T-cell (primary cell): ENCODE measurements at regions not wholly inside any gene's neighbourhood (a gene's known extent, or its start where the extent isn't known, plus 50 kb on each side); places are given as distances from the start of the nearest gene placed in this dataset.

Source experiments
- ATAC-seq, 4 experiments: fragments of 200-7000 bp in 3 of 4; fragments of 150-1000 bp in 1 of 4; cut with Tn5 transposase; replicated peaks in 1 of 4; 1 replicate in 3 of 4; 2 replicates in 1 of 4; pipeline ENCODE4 v1.10.0; 2021; ENCODE audit warnings: moderate library complexity in 3 of 4, mild to moderate bottlenecking in 2 of 4, moderate number of reproducible peaks in 1 of 4
- CTCF ChIA-PET, 2 donors: fragments of 300-600 bp; sonication (Branson Sonifier 250); formaldehyde crosslinking; loops; one replicate each; lab custom pipeline; 2022; ENCODE audit warnings: antibody characterized with exemption in 2 of 2; lab: Charles Lee
- POLR2A ChIA-PET, 2 donors: fragments of 300-600 bp; sonication (Branson Sonifier 250); formaldehyde crosslinking; loops; one replicate each; lab custom pipeline; 2022; ENCODE audit warnings: antibody characterized with exemption in 2 of 2; lab: Charles Lee
- DNase-seq, 35 experiments: peaks; one replicate each; pipeline versions ENCODE4 v3.0.0 to v3.0.0-alpha.2; 2013 to 2023
- H3K27ac ChIP-seq: one replicate; pipeline ENCODE4 v1.5.1; 2013; ENCODE audit warnings: low read length
- H3K27me3 ChIP-seq, 2 experiments: replicated peaks in 1 of 2; 1 replicate in 1 of 2; 2 replicates in 1 of 2; pipeline versions ENCODE4 v1.6.1 to v1.7.0; 2013; ENCODE audit warnings: low read length in 1 of 2, mixed read lengths in 1 of 2; ENCODE audit not compliant: control insufficient read depth in 2 of 2, insufficient read depth in 2 of 2; ENCODE audit errors: extremely low read depth in 1 of 2
- H3K36me3 ChIP-seq, 2 donors: 1 replicate in 1 of 2; 2 replicates in 1 of 2; pipeline versions ENCODE4 v1.6.1 to v1.7.0; 2013; ENCODE audit warnings: low read length in 1 of 2; ENCODE audit not compliant: control insufficient read depth in 2 of 2, insufficient read depth in 1 of 2; ENCODE audit errors: extremely low read depth in 1 of 2
- H3K4me1 ChIP-seq, 2 experiments: 1 replicate in 1 of 2; 2 replicates in 1 of 2; pipeline versions ENCODE4 v1.6.1 to v1.7.0; 2013; ENCODE audit warnings: low read length in 2 of 2, mixed read lengths in 1 of 2; ENCODE audit not compliant: insufficient read depth in 2 of 2, control insufficient read depth in 1 of 2; ENCODE audit errors: extremely low read depth in 1 of 2
- H3K4me3 ChIP-seq, 2 donors: 1 replicate in 1 of 2; 2 replicates in 1 of 2; pipeline versions ENCODE4 v1.5.1 to v1.7.0; 2013; ENCODE audit warnings: mild to moderate bottlenecking in 2 of 2, low read length in 1 of 2, moderate library complexity in 1 of 2; ENCODE audit not compliant: control insufficient read depth in 1 of 2; ENCODE audit errors: extremely low read depth in 1 of 2
- H3K9me3 ChIP-seq: 2 replicates; pipeline ENCODE4 v1.7.0; 2013
- H3K27ac Mint-ChIP-seq, 2 donors: one replicate each; pipeline ENCODE4 v1.8.0; 2020 to 2021; ENCODE audit warnings: mild to moderate bottlenecking in 2 of 2, mixed read lengths in 2 of 2
- H3K27me3 Mint-ChIP-seq, 2 donors: one replicate each; pipeline ENCODE4 v1.8.0; 2021 to 2022; ENCODE audit warnings: mixed read lengths in 2 of 2
- H3K36me3 Mint-ChIP-seq: one replicate; pipeline ENCODE4 v1.8.0; 2021; ENCODE audit warnings: mixed read lengths
- H3K4me1 Mint-ChIP-seq, 3 donors: one replicate each; pipeline ENCODE4 v1.8.0; 2020 to 2022; ENCODE audit warnings: mixed read lengths in 3 of 3, mild to moderate bottlenecking in 1 of 3
- H3K4me3 Mint-ChIP-seq, 3 donors: one replicate each; pipeline ENCODE4 v1.8.0; 2020 to 2022; ENCODE audit warnings: mild to moderate bottlenecking in 3 of 3, mixed read lengths in 3 of 3, moderate library complexity in 3 of 3
- H3K9me3 Mint-ChIP-seq, 3 donors: one replicate each; pipeline ENCODE4 v1.8.0; 2020 to 2022; ENCODE audit warnings: mixed read lengths in 3 of 3
- WGBS: methylation state at CpG from one replicate; pipeline ENCODE4 v1.1.5; 2013; ENCODE audit warnings: missing lambda C conversion rate; ENCODE audit not compliant: insufficient coverage; 5-methylcytosine and 5-hydroxymethylcytosine counted together

- Mint-ChIP-seq H3K36me3 (no peaks in the 10 kb centered on the region), H3K27ac (no peak overlapping the region), H3K4me3 (no peak overlapping the region), H3K4me1 (no peaks in the 10 kb centered on the region), H3K9me3 (no peaks in the 10 kb centered on the region), H3K27me3 (peaks cover 0 to 1% of the 10 kb centered on the region in 2 donors)
- Histone ChIP-seq H3K27me3 (no peaks in the 10 kb centered on the region), H3K9me3 (no peaks in the 10 kb centered on the region), H3K4me1 (no peaks in the 10 kb centered on the region), H3K27ac (no peak overlapping the region), H3K36me3 (no peaks in the 10 kb centered on the region), H3K4me3 (no peak overlapping the region)
- POLR2A ChIA-PET = interaction anchor here in 1 of 2 donors (0.6 kb wide), 1 partner anchor 330 kb away, joined by 3 read pairs; no protein-coding TSS in a partner anchor
- DNase-seq (no peak), ATAC-seq (no peak)
- CTCF ChIA-PET = no interaction called here
- WGBS = no CpG with 5 or more reads among the region's 3 CpGs
Measured at GRCh38 chr2:226115102-226115831, 684.4 kb downstream of the IRS1 start.

- H3K27me3 Mint-ChIP-seq = peaks cover 0 to 1% of the 10 kb centered on the region in 2 donors
- no peaks in the 10 kb centered on the region for H3K9me3 Mint-ChIP-seq
- DNase-seq (no peak), ATAC-seq (no peak)
- Histone ChIP-seq H3K9me3 (no peaks in the 10 kb centered on the region), H3K4me3 (no peak overlapping the region), H3K4me1 (no peaks in the 10 kb centered on the region), H3K27ac (no peak overlapping the region), H3K36me3 (no peaks in the 10 kb centered on the region), H3K27me3 (no peaks in the 10 kb centered on the region)
- WGBS = 83% methylated on average over 5 of the region's 5 CpGs
- CTCF ChIA-PET = no interaction called here
- POLR2A ChIA-PET = no interaction called here
- H3K36me3 Mint-ChIP-seq = no peaks in the 10 kb centered on the region
- H3K4me3 Mint-ChIP-seq = no peak overlapping the region
- H3K4me1 Mint-ChIP-seq = no peaks in the 10 kb centered on the region
- H3K27ac Mint-ChIP-seq = no peak overlapping the region
Measured at GRCh38 chr2:226114436-226114835, 685.2 kb downstream of the IRS1 start.

- WGBS = no CpG with 5 or more reads among the region's 1 CpG
- Histone ChIP-seq H3K4me1 (no peaks in the 10 kb centered on the region), H3K4me3 (no peak overlapping the region), H3K9me3 (no peaks in the 10 kb centered on the region), H3K27me3 (no peaks in the 10 kb centered on the region), H3K36me3 (no peaks in the 10 kb centered on the region), H3K27ac (no peak overlapping the region)
- Mint-ChIP-seq H3K27me3 (peaks cover 0 to 1% of the 10 kb centered on the region in 2 donors), H3K4me1 (no peaks in the 10 kb centered on the region), H3K4me3 (no peak overlapping the region), H3K27ac (no peak overlapping the region), H3K9me3 (peaks cover under 1 to 9% (median 6%) of the 10 kb centered on the region in 3 donors), H3K36me3 (no peaks in the 10 kb centered on the region)
- ChIA-PET POLR2A (no interaction called here), CTCF (no interaction called here)
- DNase-seq (no peak), ATAC-seq (no peak)
Measured at GRCh38 chr2:226098861-226099745, 699.6 kb downstream of the NYAP2 start.

DNA sequence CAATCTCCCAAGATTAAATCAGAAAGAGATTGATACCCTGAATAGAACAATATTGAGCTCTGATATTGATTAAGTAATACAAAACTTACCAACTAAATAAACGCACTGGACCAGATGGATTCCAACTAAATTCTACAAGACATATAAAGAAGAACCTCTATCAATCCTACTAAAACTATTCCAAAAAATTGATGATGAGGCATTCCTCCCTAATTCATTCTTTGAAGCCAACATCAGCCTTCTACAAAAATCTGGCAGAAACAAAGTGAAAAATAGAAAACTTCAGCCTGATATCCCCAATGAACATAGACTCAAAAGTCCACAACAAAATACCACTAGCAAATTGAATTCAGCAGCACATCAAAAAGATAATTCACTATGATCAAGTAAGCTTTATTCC lies 695.5 kb downstream of the NYAP2 start:
- Mint-ChIP-seq H3K9me3 (peaks cover 13 to 24% (median 18%) of the 10 kb centered on the region in 3 donors), H3K4me3 (no peak overlapping the region), H3K27me3 (no peaks in the 10 kb centered on the region), H3K4me1 (no peaks in the 10 kb centered on the region), H3K36me3 (no peaks in the 10 kb centered on the region), H3K27ac (no peak overlapping the region)
- Histone ChIP-seq H3K4me1 (no peaks in the 10 kb centered on the region), H3K4me3 (no peak overlapping the region), H3K27me3 (peaks cover 0 to 7% of the 10 kb centered on the region in 2 experiments), H3K36me3 (no peaks in the 10 kb centered on the region), H3K9me3 (no peaks in the 10 kb centered on the region), H3K27ac (no peak overlapping the region)
- ATAC-seq (no peak), DNase-seq (no peak)
- CTCF ChIA-PET = no interaction called here
- WGBS = no CpG with 5 or more reads among the region's 1 CpG
- POLR2A ChIA-PET = no interaction called here

DNA sequence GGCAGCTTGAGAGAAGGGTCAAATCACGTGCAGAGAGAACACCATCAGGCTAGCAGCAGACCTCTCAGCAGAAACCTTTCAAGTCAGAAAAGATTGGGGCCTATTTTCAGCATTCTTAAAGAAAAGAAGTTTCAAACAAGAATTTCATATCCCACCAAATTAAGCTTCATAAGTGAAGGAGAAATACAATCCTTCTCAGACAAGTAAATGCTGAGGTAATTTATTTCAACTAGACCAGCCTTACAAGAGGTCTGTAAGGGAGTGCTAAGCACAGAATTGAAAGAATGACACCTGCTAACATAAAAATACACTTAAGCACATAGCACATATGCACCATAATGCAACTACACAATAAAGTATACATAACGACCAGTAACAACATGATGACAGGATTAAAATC lies 693.9 kb downstream of the NYAP2 start:
- Mint-ChIP-seq H3K27ac (no peak overlapping the region), H3K27me3 (no peaks in the 10 kb centered on the region), H3K36me3 (no peaks in the 10 kb centered on the region), H3K9me3 (peaks cover 13 to 24% (median 18%) of the 10 kb centered on the region in 3 donors), H3K4me1 (no peaks in the 10 kb centered on the region), H3K4me3 (no peak overlapping the region)
- no peak overlapping the region for H3K27ac ChIP-seq
- DNase-seq (no peak), ATAC-seq (no peak)
- POLR2A ChIA-PET = no interaction called here
- no peaks in the 10 kb centered on the region for H3K4me1 ChIP-seq
- no peak overlapping the region for H3K4me3 ChIP-seq
- CTCF ChIA-PET = no interaction called here
- H3K36me3 ChIP-seq = no peaks in the 10 kb centered on the region
- peaks cover 0 to 7% of the 10 kb centered on the region in 2 experiments for H3K27me3 ChIP-seq
- H3K9me3 ChIP-seq = no peaks in the 10 kb centered on the region
- no CpG with 5 or more reads among the region's 2 CpGs for WGBS

DNA sequence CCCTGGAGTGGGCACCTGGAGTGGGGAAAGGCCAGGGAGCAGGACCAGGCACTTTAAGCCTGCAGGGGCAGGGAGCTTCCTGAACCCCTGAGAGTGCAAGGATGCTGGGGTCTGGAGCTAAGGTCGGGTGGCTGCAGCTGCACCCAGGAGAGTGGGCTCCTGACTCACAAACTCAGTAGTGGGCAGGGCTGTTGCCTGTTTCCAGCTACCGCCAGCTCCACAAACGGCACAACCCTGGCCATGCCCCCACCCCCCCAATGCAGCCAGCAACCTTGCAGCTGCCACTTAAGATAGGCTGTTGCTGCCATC lies 688.8 kb downstream of the NYAP2 start:
- ATAC-seq = no peak
- Histone ChIP-seq H3K27me3 (peaks cover 0 to 7% of the 10 kb centered on the region in 2 experiments), H3K36me3 (no peaks in the 10 kb centered on the region), H3K4me3 (no peak overlapping the region), H3K4me1 (no peaks in the 10 kb centered on the region), H3K9me3 (no peaks in the 10 kb centered on the region), H3K27ac (no peak overlapping the region)
- no peak overlapping the region for H3K4me3 Mint-ChIP-seq
- ChIA-PET CTCF (interaction anchor here in 1 of 2 donors (0.7 kb wide), 1 partner anchor 435 kb away, joined by 5 read pairs; no protein-coding TSS in a partner anchor), POLR2A (no interaction called here)
- H3K27ac Mint-ChIP-seq = no peak overlapping the region
- no peaks in the 10 kb centered on the region for H3K36me3 Mint-ChIP-seq
- 44% methylated on average over 1 of the region's 3 CpGs for WGBS
- peaks cover 5 to 22% (median 8%) of the 10 kb centered on the region in 3 donors for H3K9me3 Mint-ChIP-seq
- no peak for DNase-seq
- H3K27me3 Mint-ChIP-seq = no peaks in the 10 kb centered on the region
- H3K4me1 Mint-ChIP-seq = no peaks in the 10 kb centered on the region
